AG04450 (cell line): ENCODE measurements at regions not wholly inside any gene's neighbourhood (a gene's known extent, or its start where the extent isn't known, plus 50 kb on each side); places are given as distances from the start of the nearest gene placed in this dataset.
A peak's percentile ranks its signal among the peaks of the same experiment; 100 is the strongest.

ENCODE experiments used
- CTCF ChIA-PET: fragments of 300-600, 350-600 bp; formaldehyde crosslinking; extraction: SDS; loops from one replicate; lab custom pipeline; 2022; ENCODE audit warnings: antibody characterized with exemption, inconsistent platforms; lab: Charles Lee
- POLR2A ChIA-PET: fragments of 350-600 bp; formaldehyde crosslinking; extraction: SDS; loops from one replicate; lab custom pipeline; 2021; ENCODE audit warnings: antibody characterized with exemption, inconsistent platforms; lab: Yijun Ruan, JAX
- DNase-seq: peaks from one replicate; pipeline ENCODE4 v3.0.0-alpha.2; 2011; ENCODE audit warnings: low read depth, low spot score
- H3K27ac ChIP-seq: one replicate; pipeline ENCODE4 v1.5.1; 2012; ENCODE audit warnings: low read depth, low read length, control low read depth
- H3K27me3 ChIP-seq: one replicate; pipeline ENCODE4 v1.6.0; 2012; ENCODE audit warnings: low read length; ENCODE audit not compliant: control insufficient read depth, insufficient read depth
- H3K4me3 ChIP-seq: 2 replicates; pipeline ENCODE4 v1.5.1; 2011; ENCODE audit warnings: mild to moderate bottlenecking, low read depth, low read length, control low read depth
- H3K9me3 ChIP-seq: 2 replicates; pipeline ENCODE4 v1.5.1; 2012; ENCODE audit warnings: low read length; ENCODE audit not compliant: control insufficient read depth, insufficient read depth
- CTCF ChIP-seq: IDR thresholded peaks from 2 replicates; pipeline ENCODE4 v1.5.1; 2011; ENCODE audit warnings: low read depth, low read length, control low read depth, inconsistent platforms

GRCh38 chr10:113385021-113385999 lies 167.5 kb upstream of the HABP2 start:
- H3K4me3 ChIP-seq = no peak overlapping the region
- H3K27me3 ChIP-seq = peaks cover 7% of the 10 kb centered on the region
- no peaks in the 10 kb centered on the region for H3K9me3 ChIP-seq
- peak overlapping the region; percentile 21 for H3K27ac ChIP-seq
- TF ChIP-seq CTCF = peak; percentile 89
- DNase-seq = peak; percentile 63
- POLR2A ChIA-PET = interaction anchor here (0.6 kb wide), 1 partner anchor 435 kb away, joined by 3 read pairs; no protein-coding TSS in a partner anchor
- CTCF ChIA-PET = interaction anchor here (0.6 to 4.0 kb wide), 106 partner anchors 8 to 1122 kb away, joined by 3 to 120 read pairs (median 4); partner anchors contain the start of genes VTI1A and ZDHHC6

GRCh38 chr10:113386005-113386404 lies 166.8 kb upstream of the HABP2 start:
- POLR2A ChIA-PET = no interaction called here

GRCh38 chr10:113389969-113390368 lies 162.9 kb upstream of the HABP2 start:
- H3K9me3 ChIP-seq = no peaks in the 10 kb centered on the region
- CTCF ChIA-PET = no interaction called here
- POLR2A ChIA-PET = no interaction called here
- H3K4me3 ChIP-seq = no peak overlapping the region
- peaks cover 18% of the 10 kb centered on the region for H3K27me3 ChIP-seq
- no peak overlapping the region for H3K27ac ChIP-seq
- TF ChIP-seq CTCF = no peak
- DNase-seq = no peak

More at GRCh38 chr10:113386005-113386404, 166.8 kb upstream of the HABP2 start:
- H3K27ac ChIP-seq = no peak overlapping the region
- no peak for TF ChIP-seq CTCF
- DNase-seq = no peak
- no peaks in the 10 kb centered on the region for H3K9me3 ChIP-seq
- CTCF ChIA-PET = interaction anchor here (0.7 to 4.0 kb wide), 35 partner anchors 8 to 951 kb away, joined by 3 to 120 read pairs (median 7); partner anchors contain the start of genes VTI1A and ZDHHC6
- H3K4me3 ChIP-seq = no peak overlapping the region
- H3K27me3 ChIP-seq = peaks cover 7% of the 10 kb centered on the region

GRCh38 chr10:113390896-113391295 lies 162.0 kb upstream of the HABP2 start:
- CTCF ChIA-PET = no interaction called here
- no peak for TF ChIP-seq CTCF
- H3K27me3 ChIP-seq = peaks cover 20% of the 10 kb centered on the region
- no peak overlapping the region for H3K4me3 ChIP-seq
- H3K27ac ChIP-seq = no peak overlapping the region
- DNase-seq = no peak
- POLR2A ChIA-PET = no interaction called here
- no peaks in the 10 kb centered on the region for H3K9me3 ChIP-seq

- no peak for DNase-seq
- CTCF ChIA-PET = interaction anchor here (0.7 to 2.2 kb wide), 3 partner anchors 12 to 934 kb away, joined by 3 to 7 read pairs (median 3); no protein-coding TSS in a partner anchor
- no peak for TF ChIP-seq CTCF
- POLR2A ChIA-PET = no interaction called here
- H3K27ac ChIP-seq = no peak overlapping the region
- H3K4me3 ChIP-seq = no peak overlapping the region
- H3K27me3 ChIP-seq = peaks cover 24% of the 10 kb centered on the region
- no peaks in the 10 kb centered on the region for H3K9me3 ChIP-seq
These were observed 155.8 kb upstream of the HABP2 start for GRCh38 chr10:113397047-113397446.
